NCI-H1092 treated with DMSO at 0.1 percent for 48 hours (cell line): ENCODE measurements at regions not wholly inside any gene's neighbourhood (a gene's known extent, or its start where the extent isn't known, plus 50 kb on each side); places are given as distances from the start of the nearest gene placed in this dataset.

Experiments used
- DNase-seq: peaks from one replicate; lab custom pipeline; 2025; lab: John Stamatoyannopoulos, UW

DNA sequence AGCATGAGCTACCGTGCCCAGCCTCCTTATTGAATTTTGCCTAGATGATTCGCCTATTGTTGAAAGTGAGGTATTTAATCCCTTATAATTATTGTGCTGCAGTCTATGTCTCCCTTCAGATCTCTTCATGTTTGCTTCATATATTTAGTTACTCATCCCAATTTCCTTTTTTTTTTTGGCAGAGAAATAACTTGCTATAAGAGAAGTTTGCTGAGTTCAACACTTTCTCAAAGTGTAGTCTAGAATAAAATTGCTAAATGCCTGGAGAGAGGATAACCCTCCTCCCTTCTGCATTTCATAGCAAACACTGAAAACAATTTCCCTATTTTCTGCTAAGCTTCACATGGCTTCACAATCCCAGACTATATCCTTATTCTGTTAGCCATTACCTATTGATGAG, 136.6 kb upstream of the CD180 start:
- DNase-seq: no peak

DNA sequence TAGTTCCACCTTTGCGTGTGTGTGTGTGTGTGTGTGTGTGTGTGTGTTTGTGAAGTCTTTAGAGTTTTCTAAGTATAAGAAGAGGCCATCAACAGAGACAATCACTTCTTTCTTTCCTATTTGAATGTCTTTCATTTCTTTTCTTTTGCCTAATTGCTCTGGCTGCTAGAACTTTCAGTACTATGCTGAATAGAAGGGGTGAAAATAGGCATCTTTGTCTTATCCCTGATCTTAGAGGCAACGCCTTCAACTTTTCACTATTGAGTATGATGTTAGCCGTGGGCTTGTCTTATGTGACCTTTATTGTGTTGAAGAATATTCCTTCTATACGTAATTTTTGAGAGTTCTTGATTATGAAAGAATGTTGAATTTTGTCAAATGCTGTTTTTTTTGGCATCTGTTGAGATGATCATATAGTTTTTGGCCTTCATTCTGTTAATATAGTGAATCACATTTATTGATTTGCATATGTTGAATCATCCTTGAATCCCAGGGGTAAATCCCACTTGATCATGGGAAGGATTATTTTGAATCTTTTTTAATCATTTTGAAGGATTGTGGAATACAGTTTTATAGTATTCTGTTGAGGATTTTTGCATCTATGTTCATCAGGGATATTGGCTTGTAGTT, 134.8 kb upstream of the CD180 start:
- DNase-seq: no peak

DNA sequence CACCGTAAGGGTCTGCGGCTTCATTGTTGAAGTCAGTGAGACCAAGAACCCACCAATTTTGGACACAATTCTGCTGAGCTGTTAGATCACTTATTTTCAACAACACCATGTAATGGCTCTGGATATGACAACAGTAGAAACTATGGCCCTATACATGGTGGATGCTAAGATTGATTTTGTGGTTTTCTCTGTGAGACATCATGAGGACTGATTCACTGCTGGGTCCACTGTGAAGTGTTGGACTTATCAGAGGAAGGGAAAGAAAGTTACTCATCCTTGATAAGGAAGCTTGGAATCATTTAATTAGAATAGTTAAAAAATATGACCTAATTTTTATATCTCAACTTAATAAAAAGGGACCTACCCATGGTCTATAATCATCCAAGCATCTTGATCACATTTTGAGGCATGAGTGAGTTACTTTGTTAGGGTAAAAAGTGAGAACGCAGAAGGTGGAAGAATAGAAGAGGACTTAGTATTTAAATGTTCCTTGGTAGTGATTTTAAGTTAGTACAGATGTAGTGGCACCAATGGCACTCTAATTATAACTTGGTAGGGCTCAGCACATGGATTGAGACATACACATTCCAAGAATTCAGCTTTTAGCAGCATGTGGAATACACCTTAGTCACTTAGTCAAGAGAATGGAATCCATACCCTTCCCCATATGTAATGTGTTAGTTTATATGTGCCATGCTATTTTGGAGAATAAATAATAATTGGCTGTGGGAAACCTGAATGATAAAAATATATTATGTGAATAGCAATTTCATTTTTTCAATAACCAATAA, 123.5 kb upstream of the CD180 start:
- no peak for DNase-seq

DNA sequence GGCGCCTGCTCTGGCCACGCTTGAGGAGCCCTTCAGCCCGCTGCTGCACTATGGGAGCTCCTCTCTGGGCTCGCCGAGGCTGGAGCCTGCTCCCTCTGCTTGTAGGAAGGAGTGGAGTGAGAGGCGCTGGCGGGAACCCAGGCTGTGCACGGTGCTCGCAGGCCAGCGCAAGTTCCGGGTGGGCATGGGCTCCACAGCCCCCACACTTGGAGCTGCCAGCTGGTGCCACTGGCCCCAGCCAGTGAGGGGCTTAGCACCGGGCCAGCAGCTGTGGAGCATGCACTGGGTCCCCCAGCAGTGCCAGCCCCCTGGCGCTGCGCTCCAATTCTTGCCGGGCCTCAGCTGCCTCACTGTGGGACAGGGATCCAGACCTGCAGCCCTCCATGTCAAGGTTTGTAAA, 122.1 kb upstream of the CD180 start:
- DNase-seq: no peak

DNA sequence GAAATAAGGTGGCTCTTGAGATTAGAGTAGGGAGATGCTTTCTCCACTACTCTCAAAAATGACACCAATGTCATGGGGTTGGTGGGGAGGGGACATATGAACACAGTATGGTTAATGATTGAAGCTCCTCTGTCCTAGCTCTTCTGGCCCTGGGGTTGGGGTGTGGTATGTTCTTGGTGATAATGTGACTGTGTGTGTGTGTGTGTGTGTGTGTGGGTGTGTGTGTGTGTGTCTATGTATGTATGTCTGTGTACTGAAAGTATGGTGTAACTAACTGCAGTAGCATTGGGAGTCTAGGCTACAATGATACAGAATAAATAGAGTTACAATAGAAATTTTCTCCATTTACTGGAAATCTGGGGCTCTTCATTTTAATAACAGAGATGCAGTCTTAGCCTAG, 121.0 kb upstream of the CD180 start:
- no peak for DNase-seq

DNA sequence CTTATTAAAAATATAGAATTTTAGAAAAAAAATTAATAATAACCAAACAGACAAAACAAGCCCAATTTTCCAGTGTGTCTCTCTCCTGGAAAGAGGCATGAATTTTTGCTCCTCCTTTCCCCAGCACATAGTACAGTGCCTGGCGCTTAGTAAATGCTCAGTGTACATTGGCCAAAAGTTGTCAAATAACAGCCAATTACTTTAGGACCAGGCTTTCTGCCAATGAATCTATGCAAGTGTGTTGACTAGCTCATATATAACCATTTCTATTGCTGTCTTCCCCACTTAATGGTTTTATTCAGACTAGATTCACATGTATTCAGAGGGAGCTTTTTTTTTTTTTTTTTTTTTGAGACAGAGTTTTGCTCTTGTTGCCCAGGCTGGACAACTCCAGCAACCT, 120.1 kb upstream of the CD180 start:
- DNase-seq: no peak

DNA sequence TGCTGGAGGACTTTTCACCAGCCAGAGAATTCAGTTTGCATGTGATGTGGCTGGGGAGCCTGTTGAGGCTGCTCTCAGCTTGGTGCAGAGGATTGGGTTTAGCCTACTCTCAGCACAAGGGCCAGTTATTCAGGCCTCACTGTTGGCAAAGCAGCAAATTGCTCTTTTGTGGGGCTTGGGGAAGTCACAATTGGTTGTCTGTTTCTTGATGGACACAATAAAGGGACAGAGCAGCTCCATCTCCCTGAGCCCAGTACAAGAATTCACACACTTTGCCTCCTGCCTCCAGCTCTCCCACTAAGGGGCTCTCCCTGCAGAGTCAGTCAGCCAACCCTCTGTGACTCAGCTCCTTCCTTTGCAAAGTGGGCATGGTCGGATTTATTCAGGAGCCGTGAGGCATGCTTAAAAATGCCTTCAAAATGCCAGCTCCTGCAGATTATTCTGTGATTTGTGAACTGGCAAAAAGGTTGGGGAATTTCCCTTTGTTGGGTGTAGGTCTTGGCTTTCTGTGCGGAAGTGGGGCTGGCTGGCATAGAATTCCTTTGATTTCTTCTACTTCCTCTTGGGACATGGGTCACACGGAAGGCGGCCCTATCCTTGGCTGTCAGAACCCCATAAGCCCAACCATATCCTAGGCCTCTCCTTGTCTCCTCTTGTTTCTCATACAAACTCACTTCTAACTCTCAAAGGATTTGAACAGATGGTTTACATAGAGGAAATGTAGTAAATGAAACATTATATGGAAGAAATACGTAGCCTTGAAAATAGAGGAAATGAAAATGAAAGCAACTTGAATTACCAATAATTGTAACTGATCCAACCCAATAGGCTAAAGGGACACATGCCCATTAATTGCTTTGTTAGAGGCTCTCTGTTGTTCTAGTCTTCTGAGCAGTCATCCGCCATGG, 118.7 kb upstream of the CD180 start:
- DNase-seq: no peak

DNA sequence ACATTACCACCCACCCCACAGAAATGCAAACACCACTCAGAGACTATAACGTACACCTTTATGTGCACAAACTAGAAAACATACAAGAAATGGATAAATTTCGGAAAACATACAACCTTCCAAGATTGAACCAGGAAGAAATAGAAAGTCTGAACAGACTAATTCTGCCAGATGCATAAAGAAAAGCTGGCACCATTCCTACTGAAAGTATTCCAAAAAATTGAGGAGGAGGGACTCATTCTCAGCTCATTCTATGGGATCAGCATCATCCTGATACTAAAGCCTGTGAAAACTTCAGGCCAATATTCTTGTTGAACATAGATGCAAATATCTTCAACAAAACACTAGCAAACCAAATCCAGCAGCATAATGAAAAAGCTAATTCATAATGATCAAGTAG, 115.1 kb upstream of the CD180 start:
- no peak for DNase-seq

DNA sequence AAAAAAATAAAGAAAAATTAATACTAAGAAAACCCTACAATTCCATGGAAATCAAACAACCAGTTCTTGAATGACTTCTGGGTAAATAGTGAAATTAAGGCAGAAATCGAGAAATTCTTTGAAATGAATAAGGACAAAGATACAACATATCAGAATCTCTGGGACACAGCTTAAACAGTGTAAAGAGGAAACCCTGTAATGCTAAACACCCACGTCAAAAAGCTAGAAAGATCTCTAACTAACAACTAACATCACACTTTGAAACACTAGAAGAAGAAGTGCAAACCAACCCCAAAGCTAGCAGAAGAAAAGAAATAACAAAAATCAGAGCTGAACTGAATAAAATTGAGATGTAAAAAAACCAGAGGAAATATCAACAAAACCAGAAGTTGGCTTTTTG, 114.6 kb upstream of the CD180 start:
- DNase-seq: no peak

DNA sequence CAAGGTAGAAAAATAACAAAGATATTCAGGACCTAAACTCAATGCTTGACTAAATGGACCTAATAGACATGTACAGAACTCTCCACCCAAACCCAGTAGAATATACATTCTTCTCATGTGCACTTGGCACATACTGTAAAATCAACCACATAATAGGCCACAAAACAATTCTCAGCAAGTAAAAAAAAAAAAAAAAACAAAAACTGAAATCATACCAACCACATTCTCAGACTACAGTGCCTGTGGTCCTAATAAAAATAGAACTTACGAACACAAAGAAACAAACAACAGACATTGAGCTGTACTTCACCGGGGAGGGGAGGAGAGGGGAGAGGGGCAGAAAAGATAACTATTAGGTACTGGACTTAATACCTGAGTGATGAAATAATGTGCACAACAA, 114.1 kb upstream of the CD180 start:
- no peak for DNase-seq

DNA sequence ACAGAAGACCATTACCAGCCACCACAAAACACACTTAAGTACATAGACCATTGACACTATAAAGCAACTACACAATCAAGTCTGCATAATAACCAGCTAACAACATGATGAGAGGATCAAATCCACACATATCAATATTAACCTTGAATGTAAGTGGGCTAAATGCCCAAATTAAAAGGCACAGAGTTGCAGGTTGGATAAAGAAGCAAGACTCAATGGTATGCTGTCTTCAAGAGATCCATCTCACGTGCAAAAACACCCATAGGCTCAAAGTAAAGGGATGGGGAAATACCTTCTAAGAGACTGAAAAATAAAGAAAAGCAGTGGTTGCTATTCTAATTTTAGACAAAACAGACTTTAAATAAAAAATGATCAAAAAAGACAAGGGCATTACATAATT, 113.6 kb upstream of the CD180 start:
- no peak for DNase-seq

DNA sequence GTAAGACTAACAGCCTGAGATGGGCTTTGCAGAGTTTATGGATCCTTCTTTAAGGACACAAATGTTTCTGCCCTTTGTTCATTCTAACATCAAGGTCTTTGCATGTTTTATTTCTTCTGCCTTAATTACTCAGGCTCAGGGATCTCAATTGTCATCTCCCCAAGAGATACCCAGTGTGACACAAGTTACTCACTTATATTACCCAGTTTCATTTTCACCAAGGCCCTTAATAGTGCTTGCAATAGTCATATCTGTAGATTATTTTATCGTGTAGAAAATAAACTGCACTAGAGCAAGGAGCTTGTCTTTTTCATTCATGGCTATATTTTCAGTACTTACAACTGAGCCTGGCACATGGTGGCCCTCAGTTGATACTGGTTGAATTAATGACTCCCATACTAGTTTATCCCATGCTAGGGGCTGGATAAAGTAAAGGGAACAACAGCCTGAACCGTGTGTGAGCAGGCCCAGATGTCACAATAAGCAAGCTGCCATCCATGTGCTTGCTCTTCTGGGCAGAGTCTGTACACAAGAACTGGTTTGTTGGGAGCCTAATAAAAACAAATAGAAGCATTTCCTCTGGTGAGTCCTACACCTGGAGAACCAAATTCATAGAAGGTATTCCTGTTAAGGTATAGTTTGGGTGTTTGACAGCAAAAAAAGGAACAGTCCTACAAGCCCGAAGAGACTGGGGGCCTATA, 112.5 kb upstream of the CD180 start:
- no peak for DNase-seq

DNA sequence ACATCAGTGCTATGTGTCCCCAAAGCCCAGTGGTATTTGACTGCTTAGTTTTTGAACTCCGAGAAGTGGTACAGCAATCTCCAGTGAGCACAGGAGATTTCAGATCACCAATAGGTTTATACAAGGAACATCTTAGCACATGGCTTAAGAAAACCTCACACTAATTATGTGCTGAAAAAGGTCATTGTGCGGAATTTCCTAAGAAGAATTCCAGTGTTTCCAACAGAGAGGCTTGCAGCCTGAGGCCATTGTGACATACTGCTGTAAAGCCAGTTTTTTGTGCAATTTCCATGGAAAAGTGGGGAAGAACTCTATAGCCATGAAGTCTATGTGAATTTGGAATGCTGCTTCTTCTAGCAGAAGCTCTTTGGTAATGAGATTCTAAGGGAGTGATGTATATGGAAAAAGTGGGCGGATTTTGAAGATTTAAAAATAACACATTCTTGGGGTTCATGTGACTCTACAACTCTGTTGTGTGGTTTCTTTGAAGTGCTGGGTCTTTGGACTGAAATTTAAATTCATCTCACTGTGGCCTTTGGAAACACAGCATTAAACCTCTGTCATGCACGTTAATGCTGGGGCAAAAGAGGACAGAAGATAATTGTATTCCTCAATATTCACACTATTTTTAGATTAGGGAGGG, 110.5 kb upstream of the CD180 start:
- DNase-seq: no peak

DNA sequence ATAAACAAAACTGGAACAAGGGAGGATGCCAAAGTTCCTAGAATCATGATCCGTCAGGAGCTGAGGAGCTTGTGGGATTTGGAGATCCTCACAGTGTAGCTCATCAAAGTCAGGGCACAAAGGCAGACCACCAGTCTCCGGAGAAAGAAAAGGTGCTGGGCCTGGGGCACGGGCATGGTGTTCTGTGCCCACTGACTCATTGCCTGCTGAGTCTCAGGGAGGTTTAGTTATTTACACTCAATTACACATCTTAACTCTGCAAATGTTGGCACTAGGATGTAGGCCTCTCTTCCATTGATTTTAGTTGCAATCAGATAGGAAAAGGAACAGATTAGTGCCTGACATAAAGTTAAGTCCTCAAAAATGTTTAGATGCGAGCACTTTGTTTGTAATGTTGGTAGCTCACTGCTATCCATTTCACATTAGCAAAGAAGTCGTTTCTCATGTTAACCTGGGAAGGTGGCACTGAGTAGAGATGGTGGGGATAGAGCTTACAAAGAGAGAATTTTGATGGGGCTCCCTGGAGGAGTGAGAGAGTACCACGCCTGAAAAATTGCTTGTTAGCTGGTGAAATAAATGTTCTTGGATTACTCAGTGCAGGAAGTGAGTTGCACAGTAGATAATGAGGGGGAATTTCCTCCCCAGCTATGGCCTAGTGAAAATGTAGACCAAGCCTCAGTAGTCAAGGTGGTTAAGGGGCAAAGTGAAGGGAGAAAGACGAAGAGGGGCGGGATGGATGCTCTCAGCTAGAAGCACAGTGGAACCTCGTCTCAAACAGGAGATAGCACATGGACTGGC, 109.5 kb upstream of the CD180 start:
- no peak for DNase-seq

DNA sequence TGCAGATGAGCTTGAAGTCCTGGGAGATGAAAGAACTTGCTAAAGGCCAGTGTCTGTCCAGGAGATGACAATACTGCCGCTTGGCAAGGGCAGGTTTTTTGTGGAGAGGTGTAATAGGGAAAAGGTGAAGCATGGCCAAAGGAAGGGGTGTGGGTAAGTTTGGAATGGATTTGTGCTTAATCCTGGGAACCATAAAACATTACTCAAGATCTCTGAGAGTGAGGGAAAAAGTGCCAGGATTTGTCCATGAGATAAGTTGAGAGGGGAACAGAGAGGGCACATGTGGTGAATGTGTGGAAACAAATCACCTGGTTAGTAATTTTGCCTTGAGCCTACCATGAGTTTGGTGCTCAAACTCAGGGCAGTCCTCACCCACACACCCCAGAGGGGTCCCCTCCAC, 108.8 kb upstream of the CD180 start:
- DNase-seq: no peak

DNA sequence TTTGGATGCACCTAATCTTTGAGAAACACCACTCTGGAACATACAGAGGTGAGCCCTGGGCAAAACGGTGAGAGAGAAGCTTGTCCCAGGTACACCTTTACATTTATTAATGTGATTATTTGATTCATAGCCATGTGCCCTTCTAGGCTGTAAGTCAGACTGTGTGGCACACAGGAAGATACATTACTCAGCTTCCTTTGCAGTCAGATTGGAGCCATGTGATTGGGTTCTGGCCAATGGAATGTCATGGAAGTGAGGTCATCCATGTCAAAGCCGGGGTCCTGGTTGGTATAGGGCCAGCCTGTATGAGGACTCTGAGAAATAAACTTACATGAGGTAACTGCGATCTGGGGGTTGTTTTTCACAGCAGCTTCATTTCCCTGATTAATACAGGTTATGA, 106.8 kb upstream of the CD180 start:
- DNase-seq: no peak

DNA sequence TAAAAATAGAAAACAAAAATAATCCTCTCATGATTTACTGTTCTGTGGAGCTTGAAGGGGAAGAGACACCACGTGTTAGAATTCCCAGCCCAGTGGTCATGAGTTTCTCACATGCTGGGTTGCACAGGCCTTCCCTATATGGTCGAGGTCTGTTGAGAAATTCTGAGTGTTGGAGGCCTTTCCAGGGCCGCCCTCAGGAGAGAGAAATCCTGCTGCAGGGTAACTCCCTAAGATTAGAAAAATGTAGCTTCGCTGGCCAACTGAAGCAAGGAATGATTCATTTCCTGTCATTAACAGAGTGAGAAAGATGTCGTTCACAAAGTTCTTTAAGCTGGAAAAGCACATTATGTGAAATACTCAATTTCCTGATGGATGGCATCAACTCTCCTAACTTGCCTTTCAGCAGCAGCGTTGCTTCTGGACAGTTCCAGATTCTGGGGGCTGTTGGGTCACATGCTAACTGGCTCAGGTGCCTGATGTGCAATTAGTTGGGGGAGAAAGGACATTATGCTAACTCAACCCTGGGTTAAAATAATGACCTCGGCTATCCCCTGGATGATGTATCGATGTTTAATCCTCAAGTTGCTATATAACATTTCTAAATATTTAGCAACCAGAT, 104.8 kb upstream of the CD180 start:
- no peak for DNase-seq

DNA sequence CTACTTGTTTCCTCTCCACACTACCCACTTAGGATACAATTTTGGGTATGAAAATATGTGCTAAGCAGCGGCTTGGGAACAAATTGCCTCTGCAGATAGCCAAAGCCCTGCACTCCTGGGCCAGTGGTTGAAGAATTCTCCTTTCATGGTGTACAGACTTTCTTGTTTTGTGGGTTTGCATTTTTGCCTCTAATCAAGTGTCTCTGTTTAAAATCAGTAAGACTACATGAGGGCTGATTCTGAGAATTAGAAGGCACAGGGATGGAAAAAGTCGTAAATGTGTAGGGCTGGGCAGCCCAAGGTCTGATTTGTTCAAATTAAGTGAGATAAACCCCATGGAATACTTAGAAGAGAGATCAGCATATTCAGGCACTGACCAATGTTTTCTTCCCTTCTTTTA, 103.7 kb upstream of the CD180 start:
- DNase-seq: no peak

DNA sequence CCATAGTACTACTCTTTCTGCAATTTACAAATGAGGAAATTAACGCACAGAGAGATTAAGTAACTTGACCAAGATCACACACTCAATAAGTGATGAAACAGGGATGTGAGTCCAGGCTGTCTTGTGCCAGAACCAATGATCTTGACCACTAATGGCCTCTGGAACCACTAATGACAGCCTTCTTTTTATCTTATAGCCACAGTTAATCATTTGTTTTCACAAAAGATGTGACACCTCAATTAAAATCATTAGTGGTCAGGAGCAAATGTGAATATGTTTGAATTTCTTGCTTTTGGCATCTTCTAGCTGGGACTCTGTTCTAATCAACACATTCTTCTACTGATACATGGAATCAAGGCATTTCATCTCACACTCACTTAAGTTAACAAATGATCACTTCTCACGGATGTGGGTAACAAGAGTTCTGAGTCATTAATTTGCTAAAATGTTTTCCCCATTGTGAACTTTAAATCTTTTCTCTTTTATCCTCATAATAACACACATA, 102.7 kb upstream of the CD180 start:
- no peak for DNase-seq

DNA sequence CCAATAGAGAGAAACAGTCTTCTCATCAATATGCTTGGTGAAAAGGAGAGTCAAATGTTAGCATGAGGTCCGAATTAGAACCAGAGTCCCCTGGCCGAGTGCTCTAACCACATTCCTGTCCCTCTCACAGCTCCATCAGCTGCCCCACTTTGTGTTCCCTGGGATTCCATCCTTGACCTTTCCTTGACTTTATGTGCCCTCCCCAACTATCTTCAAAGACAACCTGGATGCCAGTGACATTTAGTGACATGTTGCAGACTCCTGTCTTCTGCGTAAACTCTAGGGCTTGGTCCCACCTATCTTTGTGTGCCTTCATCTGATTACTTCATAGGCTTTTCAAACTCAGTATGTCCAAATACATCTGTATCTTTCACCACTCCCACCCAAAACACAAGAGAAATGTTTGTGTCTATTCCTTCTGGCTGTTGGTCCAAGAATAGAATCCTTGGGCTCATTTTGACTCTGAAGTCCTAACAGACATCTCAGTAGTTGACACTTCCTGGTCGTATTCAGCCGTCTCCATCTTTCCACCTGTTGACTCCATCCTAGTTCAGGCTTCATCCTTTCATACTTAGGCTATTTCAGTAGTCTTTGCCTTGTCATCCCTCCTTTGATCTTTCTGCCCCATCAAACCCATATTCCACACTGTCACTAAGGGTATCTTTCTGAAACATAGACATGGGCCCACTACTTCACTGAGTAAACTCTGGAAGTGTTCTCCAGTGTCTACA, 101.4 kb upstream of the CD180 start:
- DNase-seq: no peak
